Keratinocyte (primary cell): ENCODE measurements at regions not wholly inside any gene's neighbourhood (a gene's known extent, or its start where the extent isn't known, plus 50 kb on each side); places are given as distances from the start of the nearest gene placed in this dataset.

Source experiments
- DNase-seq: peaks from one replicate; pipeline ENCODE4 v3.0.0-alpha.2; 2011; ENCODE audit warnings: low read depth, missing footprints, low spot score
- FAIRE-seq: peaks from 2 replicates; lab custom pipeline; 2011; peaks lifted over from hg19 to GRCh38; lab: Jason Lieb, UNC
- H2AFZ ChIP-seq: 2 replicates; pipeline ENCODE4 v1.6.0; 2012; ENCODE audit warnings: low read length, control low read depth, inconsistent platforms; ENCODE audit not compliant: control insufficient read depth
- H3K27ac ChIP-seq: 2 replicates; pipeline ENCODE4 v1.5.1; 2011; ENCODE audit warnings: low read length; ENCODE audit not compliant: control insufficient read depth, insufficient read depth
- H3K27me3 ChIP-seq: 3 replicates; pipeline ENCODE4 v1.6.0; 2011; ENCODE audit warnings: low read length; ENCODE audit not compliant: control insufficient read depth, insufficient read depth; ENCODE audit errors: extremely low read depth
- H3K36me3 ChIP-seq, 2 experiments: 2 replicates in 1 of 2; 3 replicates in 1 of 2; pipeline ENCODE4 v1.5.1; 2011; ENCODE audit warnings: low read length in 2 of 2, mild to moderate bottlenecking in 1 of 2; ENCODE audit not compliant: control insufficient read depth in 2 of 2, insufficient read depth in 2 of 2; ENCODE audit errors: extremely low read depth in 1 of 2
- H3K4me1 ChIP-seq: 3 replicates; pipeline ENCODE4 v1.5.1; 2011; ENCODE audit warnings: low read length; ENCODE audit not compliant: control insufficient read depth, insufficient read depth; ENCODE audit errors: extremely low read depth
- H3K4me2 ChIP-seq: 3 replicates; pipeline ENCODE4 v1.6.0; 2011; ENCODE audit warnings: low read depth, low read length; ENCODE audit not compliant: control insufficient read depth, insufficient read depth; ENCODE audit errors: extremely low read depth
- H3K4me3 ChIP-seq, 3 experiments: fragments of 200-600 bp in 1 of 3; sonication (generic) in 1 of 3; 2 replicates in 2 of 3; 3 replicates in 1 of 3; pipeline ENCODE4 v1.5.1; 2011 to 2016; ENCODE audit warnings: low read length in 3 of 3, mild to moderate bottlenecking in 3 of 3, control low read depth in 2 of 3, inconsistent platforms in 1 of 3, low read depth in 1 of 3, mixed read lengths in 1 of 3, mixed run types in 1 of 3, moderate library complexity in 1 of 3; ENCODE audit not compliant: control insufficient read depth in 2 of 3, insufficient read depth in 2 of 3; ENCODE audit errors: extremely low read depth in 1 of 3
- H3K79me2 ChIP-seq: 2 replicates; pipeline ENCODE4 v1.6.0; 2012; ENCODE audit warnings: low read length; ENCODE audit not compliant: control insufficient read depth, insufficient read depth
- H3K9ac ChIP-seq: 3 replicates; pipeline ENCODE4 v1.6.0; 2011; ENCODE audit warnings: low read length; ENCODE audit not compliant: control insufficient read depth, insufficient read depth; ENCODE audit errors: extremely low read depth
- H3K9me1 ChIP-seq: 3 replicates; pipeline ENCODE4 v1.6.0; 2011; ENCODE audit warnings: low read length; ENCODE audit not compliant: control insufficient read depth, insufficient read depth; ENCODE audit errors: extremely low read depth
- H3K9me3 ChIP-seq: 2 replicates; pipeline ENCODE4 v1.5.1; 2012; ENCODE audit warnings: low read depth, low read length; ENCODE audit not compliant: control insufficient read depth
- H4K20me1 ChIP-seq: 3 replicates; pipeline ENCODE4 v1.6.0; 2011; ENCODE audit warnings: low read length; ENCODE audit not compliant: control insufficient read depth, insufficient read depth; ENCODE audit errors: extremely low read depth
- CTCF ChIP-seq, 3 experiments: IDR thresholded peaks in 1 of 3; conservative IDR thresholded peaks in 1 of 3; optimal IDR thresholded peaks in 1 of 3; 2 replicates in 2 of 3; 3 replicates in 1 of 3; pipeline versions ENCODE3 to v1.5.1; 2011; ENCODE audit warnings: low read length in 3 of 3, mild to moderate bottlenecking in 3 of 3, moderate library complexity in 2 of 3, control low read depth in 1 of 3, inconsistent platforms in 1 of 3; ENCODE audit not compliant: insufficient read depth in 2 of 3; ENCODE audit errors: extremely low read depth in 1 of 3
- EZH2 ChIP-seq: IDR thresholded peaks from one replicate; pipeline ENCODE4 v1.6.1; 2012; ENCODE audit warnings: inconsistent platforms, mild to moderate bottlenecking, low read length, moderate library complexity
- dilution Hi-C: fragments of 300-500 bp; cut with MboI; formaldehyde crosslinking; loops from one replicate; pipeline ENCODE4 v1.7.0; 2020; ENCODE audit warnings: low sequenced_read_pairs; ENCODE audit not compliant: extremely low pct_ligation_motif_present

DNA sequence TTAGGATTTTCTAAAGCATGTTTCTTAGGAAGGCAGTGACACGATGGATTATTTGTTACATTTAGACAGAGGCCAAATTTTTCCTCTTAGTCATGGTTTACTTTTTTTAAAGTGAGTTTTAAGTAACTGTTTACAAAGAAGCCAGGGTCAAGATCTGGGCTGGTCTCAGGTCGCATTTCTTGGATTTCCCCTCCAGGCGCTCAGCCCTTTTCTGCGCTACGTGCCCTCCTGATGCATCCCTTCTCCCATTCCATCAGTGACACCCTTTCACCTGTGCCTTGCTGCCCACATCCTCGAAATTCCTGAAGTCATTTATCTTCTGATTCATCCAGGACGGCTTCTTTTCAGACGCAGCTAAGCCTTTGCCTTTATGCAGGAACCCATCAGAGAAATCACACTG is 330.3 kb downstream of the IRX1 start:
- H3K4me3 ChIP-seq, result no peak overlapping the region
- H2AFZ ChIP-seq, result no peak overlapping the region
- DNase-seq (no peak), FAIRE-seq (no peak)
- no peak overlapping the region for H3K4me2 ChIP-seq
- H3K79me2 ChIP-seq, result no peaks in the 10 kb centered on the region
- no peak overlapping the region for H3K27ac ChIP-seq
- TF ChIP-seq EZH2 (no peak), CTCF (optimal IDR thresholded peaks at IDR 0.05 in 1 of 3, IDR thresholded peaks at IDR 0.05 in 1 of 3, conservative IDR thresholded peaks at IDR 0.05 in 1 of 3; ENCODE audit: extremely low read depth in 1 of 3, insufficient read depth in 2 of 3, low read length in 3 of 3) (no peak)
- no peaks in the 10 kb centered on the region for H3K36me3 ChIP-seq
- no peaks in the 10 kb centered on the region for H3K9me1 ChIP-seq
- H3K27me3 ChIP-seq, result no peaks in the 10 kb centered on the region
- no peaks in the 10 kb centered on the region for H4K20me1 ChIP-seq
- H3K4me1 ChIP-seq, result no peaks in the 10 kb centered on the region
- dilution Hi-C loops, result no loop called here
- no peak overlapping the region for H3K9ac ChIP-seq
- H3K9me3 ChIP-seq, result peaks cover 2% of the 10 kb centered on the region

GRCh38 chr5:3929799-3930198 is 334.2 kb downstream of the IRX1 start:
- no peaks in the 10 kb centered on the region for H3K9me3 ChIP-seq
- no peaks in the 10 kb centered on the region for H3K9me1 ChIP-seq
- no peaks in the 10 kb centered on the region for H3K27me3 ChIP-seq
- no peak overlapping the region for H3K4me2 ChIP-seq
- H2AFZ ChIP-seq, result no peak overlapping the region
- no peaks in the 10 kb centered on the region for H3K4me1 ChIP-seq
- H3K27ac ChIP-seq, result no peak overlapping the region
- H3K36me3 ChIP-seq, result no peaks in the 10 kb centered on the region
- DNase-seq (no peak), FAIRE-seq (no peak)
- no peak for TF ChIP-seq EZH2
- no peaks in the 10 kb centered on the region for H3K79me2 ChIP-seq
- dilution Hi-C loops, result no loop called here
- no peak overlapping the region for H3K9ac ChIP-seq
- no peak overlapping the region for H3K4me3 ChIP-seq
- H4K20me1 ChIP-seq, result no peaks in the 10 kb centered on the region

- no peaks in the 10 kb centered on the region for H3K36me3 ChIP-seq
- H3K27me3 ChIP-seq, result no peaks in the 10 kb centered on the region
- DNase-seq (no peak), FAIRE-seq (no peak)
- no peaks in the 10 kb centered on the region for H4K20me1 ChIP-seq
- dilution Hi-C loops, result no loop called here
- TF ChIP-seq CTCF (optimal IDR thresholded peaks at IDR 0.05 in 1 of 3, IDR thresholded peaks at IDR 0.05 in 1 of 3, conservative IDR thresholded peaks at IDR 0.05 in 1 of 3; ENCODE audit: extremely low read depth in 1 of 3, insufficient read depth in 2 of 3, low read length in 3 of 3), result no peak
- no peak for TF ChIP-seq EZH2
- H3K4me3 ChIP-seq, result no peak overlapping the region
- H3K9ac ChIP-seq, result no peak overlapping the region
- no peaks in the 10 kb centered on the region for H3K9me3 ChIP-seq
- no peaks in the 10 kb centered on the region for H3K79me2 ChIP-seq
- H3K4me1 ChIP-seq, result no peaks in the 10 kb centered on the region
- H2AFZ ChIP-seq, result no peak overlapping the region
- no peaks in the 10 kb centered on the region for H3K9me1 ChIP-seq
- no peak overlapping the region for H3K4me2 ChIP-seq
- no peak overlapping the region for H3K27ac ChIP-seq
Observed at GRCh38 chr5:3931976-3932375, 336.3 kb downstream of the IRX1 start.
